A549 (cell line): ENCODE measurements at regions not wholly inside any gene's neighbourhood (a gene's known extent, or its start where the extent isn't known, plus 50 kb on each side); places are given as distances from the start of the nearest gene placed in this dataset.

Experiments used
- ATAC-seq, 2 experiments: fragments of 200-7000 bp in 1 of 2; fragments of >200 bp in 1 of 2; cut with Nextera tagmentation in 1 of 2; cut with Tn5 transposase in 1 of 2; 3 replicates each; pipeline versions ENCODE4 v1.8.0 to v1.9.1; 2018 to 2020; ENCODE audit warnings: mild to moderate bottlenecking in 1 of 2, moderate library complexity in 1 of 2
- CTCF ChIA-PET: fragments of 300-600 bp; sonication (Branson Sonifier 250); formaldehyde crosslinking; extraction: SDS; loops from one replicate; lab custom pipeline; 2021; ENCODE audit warnings: antibody characterized with exemption, inconsistent platforms; lab: Yijun Ruan, JAX
- POLR2A ChIA-PET: fragments of 350-600 bp; formaldehyde crosslinking; extraction: SDS; loops from one replicate; lab custom pipeline; 2021; ENCODE audit warnings: antibody characterized with exemption, inconsistent platforms; lab: Yijun Ruan, JAX
- DNase-seq, 2 experiments: peaks; one replicate each; pipeline versions ENCODE4 v3.0.0 to v3.0.0-alpha.2; 2011 to 2016; ENCODE audit warnings: low read depth in 1 of 2, low spot score in 1 of 2
- FAIRE-seq: peaks from 2 replicates; lab custom pipeline; 2011; peaks lifted over from hg19 to GRCh38; lab: Jason Lieb, UNC
- H3K27ac ChIP-seq, 2 experiments: fragments of >200 bp; sonication (Bioruptor Twin); formaldehyde crosslinking; 3 replicates each; pipeline ENCODE4 v1.5.1; 2016 to 2017
- H3K4me1 ChIP-seq: fragments of >200 bp; sonication (Bioruptor Twin); formaldehyde crosslinking; 3 replicates; pipeline ENCODE4 v1.6.1; 2016
- H3K4me2 ChIP-seq: fragments of >200 bp; sonication (Bioruptor Twin); formaldehyde crosslinking; 3 replicates; pipeline ENCODE4 v1.6.1; 2016
- H3K4me3 ChIP-seq: fragments of >200 bp; sonication (Bioruptor Twin); formaldehyde crosslinking; 3 replicates; pipeline ENCODE4 v1.5.1; 2016
- H3K9me3 ChIP-seq: fragments of >200 bp; sonication (Bioruptor Twin); formaldehyde crosslinking; 3 replicates; pipeline ENCODE4 v1.6.1; 2016
- CBX8 ChIP-seq: fragments of 200-600 bp; sonication (generic); IDR thresholded peaks from 2 replicates; pipeline ENCODE4 v1.6.1; 2016
- CEBPB ChIP-seq, 2 experiments: fragments of >200 bp in 1 of 2; sonication (Bioruptor Twin) in 1 of 2; formaldehyde crosslinking in 1 of 2; IDR thresholded peaks; 2 replicates each; pipeline ENCODE4 v1.6.1; 2012 to 2016
- CHD4 ChIP-seq: fragments of 200-600 bp; sonication (generic); IDR thresholded peaks from 2 replicates; pipeline ENCODE4 v1.6.1; 2016; ENCODE audit warnings: antibody characterized with exemption, mild to moderate bottlenecking, borderline replicate concordance
- EHF ChIP-seq: fragments of 250-450 bp; sonication (Bioruptor Pico); IDR thresholded peaks from 2 replicates; pipeline ENCODE4 v1.5.0; 2020; ENCODE audit warnings: mild to moderate bottlenecking
- EP300 ChIP-seq, 2 experiments: fragments of >200 bp; sonication (Bioruptor Twin); formaldehyde crosslinking; IDR thresholded peaks; 2 replicates in 1 of 2; 3 replicates in 1 of 2; pipeline ENCODE4 v1.6.1; 2016 to 2017
- FOSB ChIP-seq: fragments of 250-450 bp; sonication (Bioruptor Pico); IDR thresholded peaks from 2 replicates; pipeline ENCODE4 v1.5.0; 2020; ENCODE audit warnings: mild to moderate bottlenecking, moderate library complexity
- GATA3 ChIP-seq: IDR thresholded peaks from 2 replicates; pipeline ENCODE4 v1.6.1; 2012; ENCODE audit warnings: borderline replicate concordance
- HDAC2 ChIP-seq: fragments of 200-600 bp; sonication (generic); IDR thresholded peaks from 2 replicates; pipeline ENCODE4 v1.6.1; 2016
- HEYL ChIP-seq: fragments of 250-450 bp; sonication (Bioruptor Pico); IDR thresholded peaks from 2 replicates; pipeline ENCODE4 v1.8.0; 2021; ENCODE audit warnings: mild to moderate bottlenecking, moderate library complexity
- HOXA7 ChIP-seq: fragments of 250-450 bp; sonication (Bioruptor Pico); IDR thresholded peaks from 2 replicates; pipeline ENCODE4 v1.5.0; 2020; ENCODE audit warnings: mild to moderate bottlenecking, moderate library complexity
- HOXB5 ChIP-seq: fragments of 250-450 bp; sonication (Bioruptor Pico); IDR thresholded peaks from 2 replicates; pipeline ENCODE4 v1.5.0; 2020; ENCODE audit warnings: mild to moderate bottlenecking, moderate library complexity
- MAFK ChIP-seq: fragments of 450-650 bp; IDR thresholded peaks from 2 replicates; pipeline ENCODE4 v1.6.1; 2014; ENCODE audit not compliant: partially characterized antibody
- MAZ ChIP-seq: fragments of 150-350 bp; IDR thresholded peaks from 2 replicates; pipeline ENCODE4 v1.6.1; 2014; ENCODE audit warnings: antibody characterized with exemption, low read depth, low read length, borderline replicate concordance
- NFE2L2 ChIP-seq: fragments of 150-350 bp; conservative IDR thresholded peaks from 2 replicates; pipeline ENCODE4 v1.6.1; 2014; ENCODE audit warnings: low read length
- NR3C1 ChIP-seq: fragments of >200 bp; sonication (Bioruptor Twin); formaldehyde crosslinking; IDR thresholded peaks from 3 replicates; pipeline ENCODE4 v1.6.1; 2017
- PHF8 ChIP-seq: fragments of 200-600 bp; sonication (generic); IDR thresholded peaks from 2 replicates; pipeline ENCODE4 v1.6.1; 2016; ENCODE audit warnings: low read depth, mild to moderate bottlenecking, antibody characterized with exemption, moderate library complexity, borderline replicate concordance
- POLR2AphosphoS2 ChIP-seq: conservative IDR thresholded peaks from 2 replicates; pipeline ENCODE4 v1.6.1; 2012; ENCODE audit warnings: low read length, improper control_type of control experiment, inconsistent platforms
- SREBF2 ChIP-seq: fragments of 450-650 bp; IDR thresholded peaks from 2 replicates; pipeline ENCODE4 v1.6.1; 2014; ENCODE audit warnings: mild to moderate bottlenecking, moderate library complexity
- ZNF302 ChIP-seq: fragments of 250-450 bp; sonication (Bioruptor Pico); IDR thresholded peaks from 2 replicates; pipeline ENCODE4 v1.9.0; 2021; ENCODE audit warnings: inconsistent platforms, mild to moderate bottlenecking, moderate library complexity
- WGBS: methylation state at CpG from one replicate; pipeline ENCODE4 v1.1.6; 2017; ENCODE audit errors: missing lambda C conversion rate; 5-methylcytosine and 5-hydroxymethylcytosine counted together
- TF ChIP-seq, protein P1 (sequence below): fragments of 150-350 bp; IDR thresholded peaks from 2 replicates; pipeline ENCODE4 v1.6.1; 2014; ENCODE audit warnings: low read depth, mild to moderate bottlenecking, low read length
- TF ChIP-seq, protein P2 (sequence below): IDR thresholded peaks from 2 replicates; pipeline ENCODE4 v1.6.1; 2012
- TF ChIP-seq, protein P3 (sequence below): fragments of >200 bp; sonication (Bioruptor Twin); formaldehyde crosslinking; IDR thresholded peaks from 2 replicates; pipeline ENCODE4 v1.6.1; 2016
- TF ChIP-seq, protein P4 (sequence below): IDR thresholded peaks from 2 replicates; pipeline ENCODE4 v1.6.1; 2012
- TF ChIP-seq, protein P5 (sequence below): fragments of 200-600 bp; sonication (generic); IDR thresholded peaks from 2 replicates; pipeline ENCODE4 v1.6.1; 2016; ENCODE audit warnings: antibody characterized with exemption, mild to moderate bottlenecking, moderate library complexity

DNA sequence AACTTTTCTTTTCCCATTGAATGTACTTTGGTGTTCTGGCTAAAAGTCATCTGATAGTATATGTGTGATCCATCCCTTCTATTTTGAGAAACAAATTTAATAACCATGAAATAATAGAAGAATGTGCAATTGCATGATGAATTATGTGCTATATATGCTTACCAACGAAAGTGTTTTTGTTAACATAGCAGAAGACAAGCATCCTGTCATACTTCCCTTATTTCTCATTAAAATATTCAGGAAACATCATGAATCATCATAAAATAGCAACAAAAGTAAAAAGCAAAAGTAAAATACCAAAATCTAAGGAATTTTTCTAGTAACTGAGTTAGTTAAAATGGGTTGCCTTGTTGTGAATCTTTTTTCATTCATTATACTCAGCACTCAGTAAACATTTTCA is 409.0 kb upstream of the PDE3A start:
- DNase-seq = no peak
- Histone ChIP-seq H3K27ac (no peak overlapping the region), H3K4me1 (no peaks in the 10 kb centered on the region), H3K9me3 (no peaks in the 10 kb centered on the region), H3K4me3 (no peak overlapping the region), H3K4me2 (no peak overlapping the region)
- FAIRE-seq = no peak
- peak; percentile 12 for TF ChIP-seq MAFK
- TF ChIP-seq, protein P1, sequence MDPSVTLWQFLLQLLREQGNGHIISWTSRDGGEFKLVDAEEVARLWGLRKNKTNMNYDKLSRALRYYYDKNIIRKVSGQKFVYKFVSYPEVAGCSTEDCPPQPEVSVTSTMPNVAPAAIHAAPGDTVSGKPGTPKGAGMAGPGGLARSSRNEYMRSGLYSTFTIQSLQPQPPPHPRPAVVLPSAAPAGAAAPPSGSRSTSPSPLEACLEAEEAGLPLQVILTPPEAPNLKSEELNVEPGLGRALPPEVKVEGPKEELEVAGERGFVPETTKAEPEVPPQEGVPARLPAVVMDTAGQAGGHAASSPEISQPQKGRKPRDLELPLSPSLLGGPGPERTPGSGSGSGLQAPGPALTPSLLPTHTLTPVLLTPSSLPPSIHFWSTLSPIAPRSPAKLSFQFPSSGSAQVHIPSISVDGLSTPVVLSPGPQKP = no peak
- no peak for ATAC-seq
- WGBS = 37% methylated on average over 1 of the region's 1 CpG
- POLR2A ChIA-PET = no interaction called here
- CTCF ChIA-PET = no interaction called here

DNA sequence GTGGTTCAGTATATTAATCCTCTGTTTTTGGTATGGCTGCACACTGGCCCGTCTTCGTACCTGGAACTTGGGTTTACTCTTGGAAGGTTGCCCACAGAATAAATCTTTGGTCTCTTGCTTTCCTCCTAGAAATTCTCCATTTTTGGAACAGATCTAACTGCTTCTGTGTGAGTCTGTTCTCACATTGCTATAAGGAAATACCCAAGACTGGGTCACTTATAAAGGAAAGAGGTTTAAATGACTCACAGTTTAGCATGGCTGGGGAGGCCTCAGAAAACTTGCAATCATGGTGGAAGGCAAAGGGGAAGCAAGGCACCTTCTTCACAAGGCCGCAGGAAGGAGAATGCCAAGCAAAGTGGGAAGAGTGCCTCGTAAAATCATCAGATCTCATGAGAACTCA is 407.8 kb upstream of the PDE3A start:
- H3K9me3 ChIP-seq = no peaks in the 10 kb centered on the region
- TF ChIP-seq NFE2L2 = no peak
- TF ChIP-seq POLR2AphosphoS2 = no peak
- TF ChIP-seq, protein P2, sequence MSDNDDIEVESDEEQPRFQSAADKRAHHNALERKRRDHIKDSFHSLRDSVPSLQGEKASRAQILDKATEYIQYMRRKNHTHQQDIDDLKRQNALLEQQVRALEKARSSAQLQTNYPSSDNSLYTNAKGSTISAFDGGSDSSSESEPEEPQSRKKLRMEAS = no peak
- TF ChIP-seq, protein P3, sequence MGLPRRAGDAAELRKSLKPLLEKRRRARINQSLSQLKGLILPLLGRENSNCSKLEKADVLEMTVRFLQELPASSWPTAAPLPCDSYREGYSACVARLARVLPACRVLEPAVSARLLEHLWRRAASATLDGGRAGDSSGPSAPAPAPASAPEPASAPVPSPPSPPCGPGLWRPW = no peak
- no peak for TF ChIP-seq HDAC2
- TF ChIP-seq HEYL (CRISPR knock-in tag) = no peak
- TF ChIP-seq MAZ = no peak
- no peak for TF ChIP-seq PHF8
- no peak for TF ChIP-seq FOSB (CRISPR knock-in tag)
- no peak for TF ChIP-seq CBX8
- CTCF ChIA-PET = no interaction called here
- POLR2A ChIA-PET = no interaction called here
- ATAC-seq = no peak
- no peak overlapping the region for H3K4me3 ChIP-seq
- WGBS = 91% methylated on average over 4 of the region's 4 CpGs
- H3K4me2 ChIP-seq = no peak overlapping the region
- no peaks in the 10 kb centered on the region for H3K4me1 ChIP-seq
- no peak overlapping the region for H3K27ac ChIP-seq
- no peak for FAIRE-seq
- DNase-seq = no peak

DNA sequence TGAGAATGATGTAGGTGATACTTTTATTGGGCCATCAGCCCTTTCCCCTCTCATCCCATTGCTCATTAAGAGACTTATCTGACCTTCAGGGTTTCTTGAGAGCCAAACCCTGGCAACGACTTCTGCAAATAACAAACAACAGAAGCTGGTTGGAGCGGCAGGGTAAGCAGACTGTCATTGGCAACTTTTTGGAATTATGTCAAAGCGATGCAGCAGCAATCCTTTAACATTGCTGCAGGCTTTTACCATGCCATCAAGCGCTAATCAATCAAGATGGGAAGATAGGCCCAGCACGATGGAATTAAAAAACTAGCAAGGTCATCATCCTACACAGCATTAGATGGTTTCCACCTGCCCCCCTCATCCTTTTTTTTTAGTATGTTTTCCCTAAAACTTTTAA is 406.1 kb upstream of the PDE3A start:
- FAIRE-seq (no peak), DNase-seq (no peak), ATAC-seq (no peak)
- Histone ChIP-seq H3K9me3 (no peaks in the 10 kb centered on the region), H3K4me3 (no peak overlapping the region), H3K4me1 (peaks cover 4% of the 10 kb centered on the region), H3K4me2 (no peak overlapping the region), H3K27ac (no peak overlapping the region)
- POLR2A ChIA-PET = no interaction called here
- TF ChIP-seq ZNF302 (CRISPR knock-in tag) (no peak), SREBF2 (no peak), POLR2AphosphoS2 (no peak), NFE2L2 (no peak), EHF (CRISPR knock-in tag) (no peak), CEBPB (IDR thresholded peaks at IDR 0.05) (no peak), CHD4 (no peak), EP300 (IDR thresholded peaks at IDR 0.05) (no peak), GATA3 (no peak), HOXB5 (CRISPR knock-in tag) (no peak), HOXA7 (CRISPR knock-in tag) (no peak), NR3C1 (no peak)
- TF ChIP-seq, protein P4, sequence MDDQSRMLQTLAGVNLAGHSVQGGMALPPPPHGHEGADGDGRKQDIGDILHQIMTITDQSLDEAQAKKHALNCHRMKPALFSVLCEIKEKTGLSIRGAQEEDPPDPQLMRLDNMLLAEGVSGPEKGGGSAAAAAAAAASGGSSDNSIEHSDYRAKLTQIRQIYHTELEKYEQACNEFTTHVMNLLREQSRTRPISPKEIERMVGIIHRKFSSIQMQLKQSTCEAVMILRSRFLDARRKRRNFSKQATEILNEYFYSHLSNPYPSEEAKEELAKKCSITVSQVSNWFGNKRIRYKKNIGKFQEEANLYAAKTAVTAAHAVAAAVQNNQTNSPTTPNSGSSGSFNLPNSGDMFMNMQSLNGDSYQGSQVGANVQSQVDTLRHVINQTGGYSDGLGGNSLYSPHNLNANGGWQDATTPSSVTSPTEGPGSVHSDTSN = no peak
- TF ChIP-seq, protein P5, sequence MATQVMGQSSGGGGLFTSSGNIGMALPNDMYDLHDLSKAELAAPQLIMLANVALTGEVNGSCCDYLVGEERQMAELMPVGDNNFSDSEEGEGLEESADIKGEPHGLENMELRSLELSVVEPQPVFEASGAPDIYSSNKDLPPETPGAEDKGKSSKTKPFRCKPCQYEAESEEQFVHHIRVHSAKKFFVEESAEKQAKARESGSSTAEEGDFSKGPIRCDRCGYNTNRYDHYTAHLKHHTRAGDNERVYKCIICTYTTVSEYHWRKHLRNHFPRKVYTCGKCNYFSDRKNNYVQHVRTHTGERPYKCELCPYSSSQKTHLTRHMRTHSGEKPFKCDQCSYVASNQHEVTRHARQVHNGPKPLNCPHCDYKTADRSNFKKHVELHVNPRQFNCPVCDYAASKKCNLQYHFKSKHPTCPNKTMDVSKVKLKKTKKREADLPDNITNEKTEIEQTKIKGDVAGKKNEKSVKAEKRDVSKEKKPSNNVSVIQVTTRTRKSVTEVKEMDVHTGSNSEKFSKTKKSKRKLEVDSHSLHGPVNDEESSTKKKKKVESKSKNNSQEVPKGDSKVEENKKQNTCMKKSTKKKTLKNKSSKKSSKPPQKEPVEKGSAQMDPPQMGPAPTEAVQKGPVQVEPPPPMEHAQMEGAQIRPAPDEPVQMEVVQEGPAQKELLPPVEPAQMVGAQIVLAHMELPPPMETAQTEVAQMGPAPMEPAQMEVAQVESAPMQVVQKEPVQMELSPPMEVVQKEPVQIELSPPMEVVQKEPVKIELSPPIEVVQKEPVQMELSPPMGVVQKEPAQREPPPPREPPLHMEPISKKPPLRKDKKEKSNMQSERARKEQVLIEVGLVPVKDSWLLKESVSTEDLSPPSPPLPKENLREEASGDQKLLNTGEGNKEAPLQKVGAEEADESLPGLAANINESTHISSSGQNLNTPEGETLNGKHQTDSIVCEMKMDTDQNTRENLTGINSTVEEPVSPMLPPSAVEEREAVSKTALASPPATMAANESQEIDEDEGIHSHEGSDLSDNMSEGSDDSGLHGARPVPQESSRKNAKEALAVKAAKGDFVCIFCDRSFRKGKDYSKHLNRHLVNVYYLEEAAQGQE = no peak
- 60% methylated on average over 5 of the region's 5 CpGs for WGBS
- CTCF ChIA-PET = no interaction called here
